D721Med (cell line): ENCODE measurements at regions not wholly inside any gene's neighbourhood (a gene's known extent, or its start where the extent isn't known, plus 50 kb on each side); places are given as distances from the start of the nearest gene placed in this dataset.

Source experiments
- DNase-seq: peaks from one replicate; pipeline ENCODE4 v3.0.0; 2011; ENCODE audit warnings: low spot score; ENCODE audit not compliant: insufficient read length
- FAIRE-seq: peaks from 2 replicates; lab custom pipeline; 2011; peaks lifted over from hg19 to GRCh38; lab: Jason Lieb, UNC
- TF ChIP-seq, protein P1 (sequence below): IDR thresholded peaks from 2 replicates; pipeline ENCODE4 v1.5.1; 2012; ENCODE audit warnings: mild to moderate bottlenecking, control low read depth; ENCODE audit not compliant: insufficient read depth; ENCODE audit errors: missing control alignments

DNA sequence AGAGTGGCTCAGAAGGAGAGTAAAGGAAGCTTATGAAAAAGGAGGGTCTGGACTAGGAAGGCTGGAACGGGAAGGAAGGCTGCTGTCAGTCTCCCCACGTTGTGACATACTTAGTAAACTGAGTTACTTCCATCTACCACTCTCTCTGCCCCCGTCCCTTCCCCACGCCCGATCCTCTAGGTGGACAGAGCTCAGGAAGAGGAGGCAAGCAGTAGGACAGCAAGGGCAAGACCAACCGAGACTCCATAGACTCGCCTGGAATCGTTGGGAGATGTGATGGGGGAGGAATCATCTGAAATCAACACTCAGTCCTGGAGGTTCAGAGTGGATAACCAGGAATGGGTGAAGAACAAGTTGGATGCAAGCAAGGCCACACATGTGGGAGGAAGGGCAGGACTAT is 240.7 kb downstream of the BUD13 start:
- TF ChIP-seq, protein P1, sequence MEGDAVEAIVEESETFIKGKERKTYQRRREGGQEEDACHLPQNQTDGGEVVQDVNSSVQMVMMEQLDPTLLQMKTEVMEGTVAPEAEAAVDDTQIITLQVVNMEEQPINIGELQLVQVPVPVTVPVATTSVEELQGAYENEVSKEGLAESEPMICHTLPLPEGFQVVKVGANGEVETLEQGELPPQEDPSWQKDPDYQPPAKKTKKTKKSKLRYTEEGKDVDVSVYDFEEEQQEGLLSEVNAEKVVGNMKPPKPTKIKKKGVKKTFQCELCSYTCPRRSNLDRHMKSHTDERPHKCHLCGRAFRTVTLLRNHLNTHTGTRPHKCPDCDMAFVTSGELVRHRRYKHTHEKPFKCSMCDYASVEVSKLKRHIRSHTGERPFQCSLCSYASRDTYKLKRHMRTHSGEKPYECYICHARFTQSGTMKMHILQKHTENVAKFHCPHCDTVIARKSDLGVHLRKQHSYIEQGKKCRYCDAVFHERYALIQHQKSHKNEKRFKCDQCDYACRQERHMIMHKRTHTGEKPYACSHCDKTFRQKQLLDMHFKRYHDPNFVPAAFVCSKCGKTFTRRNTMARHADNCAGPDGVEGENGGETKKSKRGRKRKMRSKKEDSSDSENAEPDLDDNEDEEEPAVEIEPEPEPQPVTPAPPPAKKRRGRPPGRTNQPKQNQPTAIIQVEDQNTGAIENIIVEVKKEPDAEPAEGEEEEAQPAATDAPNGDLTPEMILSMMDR = no peak
- FAIRE-seq (no peak), DNase-seq (no peak)

DNA sequence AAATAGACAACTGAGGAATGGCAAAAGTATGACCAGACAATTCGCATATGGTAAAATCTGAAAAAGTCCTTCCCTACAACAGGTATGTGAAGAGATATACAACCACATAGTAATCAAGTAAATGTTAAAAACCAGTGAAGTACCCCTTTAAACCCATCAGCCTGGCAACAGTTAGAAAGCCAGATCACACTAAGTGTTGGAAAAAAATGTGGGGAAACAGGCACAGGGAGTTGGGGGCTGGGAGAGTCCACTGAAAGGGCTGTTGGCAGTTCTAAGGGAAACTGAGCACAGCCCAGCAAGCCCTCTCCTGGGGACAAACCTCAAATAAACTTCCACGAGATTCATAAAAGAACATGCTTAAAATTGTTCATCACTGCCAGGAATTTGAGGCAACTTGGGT is 242.1 kb downstream of the BUD13 start:
- TF ChIP-seq, protein P1 = no peak
- FAIRE-seq = no peak
- no peak for DNase-seq

DNA sequence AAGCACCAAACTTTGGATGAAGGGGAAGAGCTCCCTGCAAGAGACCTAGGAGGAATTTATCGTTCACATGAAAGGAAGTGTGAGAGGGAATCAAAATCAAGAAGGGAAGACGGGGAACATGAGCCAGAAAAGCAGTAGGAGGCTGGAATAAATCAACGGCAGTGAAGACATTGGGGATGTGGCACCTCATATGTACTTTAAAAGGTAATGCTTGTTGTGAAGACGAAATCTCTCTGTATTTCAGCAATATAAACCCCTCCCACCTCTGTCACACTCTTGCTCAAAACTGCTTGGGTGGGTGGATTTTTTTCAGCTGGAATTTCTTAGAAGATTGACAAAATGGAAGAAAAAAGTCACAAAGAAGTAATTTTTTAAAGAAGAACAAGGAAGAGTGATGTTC is 243.5 kb downstream of the BUD13 start:
- TF ChIP-seq, protein P1 = no peak
- DNase-seq (no peak), FAIRE-seq (no peak)

DNA sequence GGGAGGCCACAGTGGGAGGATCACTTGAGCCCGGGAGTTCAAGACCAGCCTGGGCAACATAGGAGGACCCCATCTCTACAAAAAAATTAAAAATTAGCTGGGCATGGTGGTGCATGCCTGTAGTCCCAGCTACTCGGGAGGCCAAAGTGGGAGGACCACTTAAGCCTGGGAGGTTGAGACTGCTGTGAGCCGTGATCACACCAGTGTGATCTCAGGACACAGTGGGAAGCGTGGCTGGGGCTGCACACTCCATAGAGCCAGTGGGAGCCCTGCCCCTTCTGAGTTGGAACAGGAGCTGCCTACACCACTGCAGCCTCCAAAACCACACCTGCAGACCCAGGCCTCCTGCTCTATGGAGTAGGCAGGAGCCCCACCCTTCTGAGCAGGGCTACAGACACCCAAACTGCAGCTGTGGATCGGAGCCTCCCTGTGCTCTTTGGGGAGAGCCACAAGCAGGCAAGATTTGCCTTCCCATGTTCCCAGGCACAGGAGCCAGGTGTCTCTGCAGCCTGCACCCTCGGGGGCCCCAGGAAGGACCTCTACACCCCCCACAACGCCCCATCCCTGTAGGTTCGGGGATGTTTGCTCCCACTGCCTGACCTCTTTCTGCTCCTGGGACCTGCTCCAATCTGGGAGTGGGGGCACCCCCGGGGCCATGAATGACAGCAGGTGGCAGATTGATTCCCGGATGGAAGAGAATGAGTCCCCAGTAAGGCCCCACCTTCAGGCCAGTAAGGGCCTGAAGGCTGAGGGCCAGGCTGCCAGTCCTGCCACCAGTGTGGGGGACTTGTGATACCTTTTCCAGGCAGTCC is 245.4 kb downstream of the BUD13 start:
- FAIRE-seq = no peak
- TF ChIP-seq, protein P1 = no peak
- no peak for DNase-seq

DNA sequence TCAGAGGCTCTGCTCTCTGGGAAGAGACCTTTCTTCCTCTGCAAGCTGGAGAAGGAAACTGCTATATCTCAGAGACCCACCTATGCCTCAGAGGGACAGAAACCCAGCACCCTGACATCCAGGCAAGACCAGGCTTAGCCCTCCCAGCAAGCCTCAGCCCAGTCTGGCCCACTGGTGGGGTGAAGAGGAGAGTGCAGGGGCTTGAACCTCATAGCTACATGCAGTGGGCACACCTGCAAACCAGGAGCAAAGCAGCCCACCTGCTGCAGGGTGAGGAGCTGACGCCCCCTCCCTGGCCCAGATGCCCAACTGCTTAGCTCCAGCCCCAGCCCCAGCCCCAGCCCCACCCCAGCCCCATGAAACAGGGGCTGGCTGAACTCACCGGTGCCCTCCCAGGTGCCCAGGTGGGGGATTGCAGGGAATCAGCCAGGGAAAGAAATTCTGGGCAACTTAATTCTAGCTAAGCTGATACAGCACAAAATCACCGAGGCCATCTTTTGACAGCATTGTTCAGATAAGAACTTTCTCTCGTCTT is 246.8 kb downstream of the BUD13 start:
- TF ChIP-seq, protein P1 = no peak
- no peak for FAIRE-seq

DNA sequence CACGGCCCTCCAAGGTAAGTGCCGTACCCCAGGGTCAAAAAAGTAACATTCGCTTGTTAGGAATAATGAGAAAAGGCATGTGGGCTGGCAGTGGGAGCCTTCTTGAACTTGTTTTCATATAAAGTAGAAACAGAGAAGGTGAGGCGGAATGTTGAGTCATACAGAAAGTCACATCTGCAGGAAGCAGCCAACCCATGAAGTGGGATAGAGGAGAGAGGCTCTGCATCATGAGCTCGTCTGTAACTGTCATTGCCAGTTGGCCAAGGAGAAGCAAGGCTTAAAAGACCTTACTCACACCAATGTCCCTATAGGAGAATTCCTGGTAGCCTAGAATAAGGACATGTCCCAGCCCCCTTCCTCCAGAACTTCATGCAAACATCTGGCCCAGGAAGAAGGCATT is 253.3 kb downstream of the BUD13 start:
- TF ChIP-seq, protein P1 = no peak
- FAIRE-seq (no peak), DNase-seq (no peak)

More for the DNA sequence above, 246.8 kb downstream of the BUD13 start:
- no peak for DNase-seq

DNA sequence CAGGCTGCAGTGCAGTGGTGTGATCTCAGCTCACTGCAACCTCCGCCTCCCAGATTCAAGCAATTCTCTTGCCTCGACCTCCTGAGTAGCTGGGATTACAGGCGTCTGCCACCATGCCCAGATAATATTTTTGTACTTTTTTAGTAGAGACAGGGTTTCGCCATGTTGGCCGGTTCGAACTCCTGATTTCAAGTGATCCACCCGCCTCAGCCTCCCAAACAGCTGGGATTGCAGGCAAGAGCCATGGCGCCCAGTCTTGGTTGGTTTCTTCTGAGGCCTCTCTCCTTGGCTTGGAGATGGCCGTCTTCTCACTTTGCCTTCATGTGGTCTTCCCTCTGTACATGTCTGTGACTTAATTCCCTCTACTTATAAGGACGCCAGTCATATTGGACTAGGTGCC is 254.6 kb downstream of the BUD13 start:
- DNase-seq = no peak
- TF ChIP-seq, protein P1 = no peak
- no peak for FAIRE-seq
